IPS-NIHi11 (cell line): ENCODE measurements at regions not wholly inside any gene's neighbourhood (a gene's known extent, or its start where the extent isn't known, plus 50 kb on each side); places are given as distances from the start of the nearest gene placed in this dataset.
A peak's percentile ranks its signal among the peaks of the same experiment; 100 is the strongest.
"Not testable (repeated sequence)": the region's sequence is repeated elsewhere in the genome, so short reads cannot be mapped to it uniquely, and the experiment has no call there.

ENCODE experiments used
- DNase-seq: peaks from one replicate; pipeline ENCODE4 v3.0.0; 2012; ENCODE audit warnings: mixed read lengths, low spot score

- no peak for DNase-seq
Measured at GRCh38 chr5:42989190-42989589, 50.9 kb downstream of the ANXA2R start.

- DNase-seq = no peak
Measured at GRCh38 chr5:42988568-42988967, 51.6 kb downstream of the ANXA2R start.

DNA sequence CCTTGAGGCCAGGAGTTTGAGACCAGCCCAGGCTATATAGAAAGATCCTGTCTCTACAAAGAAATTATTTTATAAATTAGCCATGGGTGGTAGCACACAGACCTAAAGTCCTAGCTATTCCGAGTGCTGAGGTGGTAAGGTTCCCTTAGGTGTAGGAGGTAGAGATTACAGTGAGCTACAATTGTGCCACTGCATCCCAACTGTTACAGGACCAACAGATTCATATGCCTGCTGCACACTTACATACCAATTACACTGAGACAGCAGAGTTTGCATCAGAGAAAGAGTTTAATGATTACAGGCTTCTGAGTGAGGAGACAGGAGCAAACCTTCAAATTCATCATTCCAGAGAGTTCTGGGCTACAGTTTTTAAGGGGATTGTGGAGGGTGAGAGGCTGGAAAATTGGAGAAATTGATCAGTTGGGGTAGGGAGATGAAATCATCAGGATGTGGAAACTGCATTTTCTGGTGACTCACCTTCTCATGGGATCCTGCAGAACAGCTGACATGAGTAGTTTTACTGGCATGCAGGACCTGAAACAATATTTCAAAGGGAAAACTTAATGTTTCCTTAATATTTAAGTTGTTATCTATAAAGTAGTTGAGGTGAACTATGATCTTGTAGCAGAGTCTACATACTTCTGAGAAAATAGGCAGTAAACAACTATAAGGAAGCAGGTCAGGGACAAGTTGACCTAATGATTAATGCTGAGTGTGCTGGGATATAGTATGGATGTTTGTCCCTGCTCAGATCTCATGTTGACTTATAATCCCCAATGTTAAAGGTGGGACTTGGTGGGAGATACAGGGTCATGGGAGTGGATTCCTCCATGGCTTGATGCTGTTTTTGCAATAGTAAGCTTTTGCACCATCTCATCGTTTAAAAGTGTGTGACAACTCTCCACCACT, 54.7 kb downstream of the ANXA2R start:
- DNase-seq = no peak

GRCh38 chr5:42984307-42984706, 55.8 kb downstream of the ANXA2R start:
- DNase-seq = no peak

GRCh38 chr5:42982107-42982622, 58.0 kb downstream of the ANXA2R start:
- no peak for DNase-seq

DNA sequence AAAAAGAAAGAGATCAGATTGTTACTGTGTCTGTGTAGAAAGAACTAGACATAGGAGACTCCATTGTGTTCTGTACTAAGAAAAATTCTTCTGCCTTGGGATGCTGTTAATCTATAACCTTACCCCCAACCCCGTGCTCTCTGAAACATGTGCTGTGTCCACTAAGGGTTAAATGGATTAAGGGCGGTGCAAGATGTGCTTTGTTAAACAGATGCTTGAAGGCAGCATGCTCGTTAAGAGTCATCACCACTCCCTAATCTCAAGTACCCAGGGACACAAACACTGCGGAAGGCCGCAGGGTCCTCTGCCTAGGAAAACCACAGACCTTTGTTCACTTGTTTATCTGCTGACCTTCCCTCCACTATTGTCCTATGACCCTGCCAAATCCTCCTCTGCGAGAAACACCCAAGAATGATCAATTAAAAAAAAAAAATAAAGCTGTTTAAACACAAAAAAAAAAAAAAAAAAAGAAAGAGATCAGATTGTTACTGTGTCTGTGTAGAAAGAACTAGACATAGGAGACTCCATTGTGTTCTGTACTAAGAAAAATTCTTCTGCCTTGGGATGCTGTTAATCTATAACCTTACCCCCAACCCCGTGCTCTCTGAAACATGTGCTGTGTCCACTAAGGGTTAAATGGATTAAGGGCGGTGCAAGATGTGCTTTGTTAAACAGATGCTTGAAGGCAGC, 58.6 kb downstream of the ANXA2R start:
- not testable (repeated sequence) for DNase-seq

DNA sequence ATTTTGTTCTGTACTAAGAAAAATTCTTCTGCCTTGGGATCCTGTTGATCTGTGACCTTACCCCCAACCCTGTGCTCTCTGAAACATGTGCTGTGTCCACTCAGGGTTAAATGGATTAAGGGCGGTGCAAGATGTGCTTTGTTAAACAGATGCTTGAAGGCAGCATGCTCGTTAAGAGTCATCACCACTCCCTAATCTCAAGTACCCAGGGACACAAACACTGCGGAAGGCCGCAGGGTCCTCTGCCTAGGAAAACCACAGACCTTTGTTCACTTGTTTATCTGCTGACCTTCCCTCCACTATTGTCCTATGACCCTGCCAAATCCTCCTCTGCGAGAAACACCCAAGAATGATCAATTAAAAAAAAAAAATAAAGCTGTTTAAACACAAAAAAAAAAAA, 59.1 kb downstream of the ANXA2R start:
- not testable (repeated sequence) for DNase-seq

GRCh38 chr5:42980391-42980790, 59.7 kb downstream of the ANXA2R start:
- DNase-seq = not testable (repeated sequence)

DNA sequence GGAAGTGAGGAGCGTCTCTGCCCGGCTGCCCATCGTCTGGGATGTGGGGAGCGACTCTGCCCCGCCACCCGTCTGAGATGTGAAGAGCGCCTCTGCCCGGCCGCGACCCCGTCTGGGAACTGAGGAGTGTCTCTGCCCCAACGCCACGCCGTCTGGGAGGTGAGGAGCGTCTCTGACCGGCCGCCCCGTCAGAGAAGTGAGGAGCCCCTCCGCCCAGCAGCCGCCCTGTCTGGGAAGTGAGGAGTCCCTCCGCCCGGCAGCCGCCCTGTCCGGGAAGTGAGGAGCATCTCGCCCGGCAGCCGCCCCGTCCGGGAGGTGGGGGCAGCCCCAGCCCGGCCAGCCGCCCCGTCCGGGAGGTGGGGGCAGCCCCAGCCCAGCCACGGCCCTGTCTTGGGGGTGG, 60.9 kb downstream of the ANXA2R start:
- not testable (repeated sequence) for DNase-seq

DNA sequence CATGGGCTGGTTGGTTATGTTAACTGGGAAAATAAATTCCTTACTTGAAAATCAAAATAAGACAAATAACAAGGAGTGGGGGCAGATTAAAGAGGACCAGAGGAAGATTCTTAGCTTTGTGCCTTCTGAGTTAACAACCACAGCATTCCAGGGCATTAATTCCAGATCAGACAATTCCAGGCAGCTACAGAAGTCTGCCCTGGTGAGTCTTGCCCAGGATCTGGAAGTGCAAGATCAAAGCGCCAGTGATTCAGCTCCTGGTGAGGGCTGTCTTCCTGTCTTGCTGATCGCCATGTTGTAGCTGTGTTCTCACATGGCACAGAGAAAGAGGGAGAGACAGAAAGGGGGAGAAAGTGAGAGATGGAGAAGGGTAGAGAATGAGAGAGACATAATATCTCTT, 65.6 kb downstream of the ANXA2R start:
- no peak for DNase-seq

DNA sequence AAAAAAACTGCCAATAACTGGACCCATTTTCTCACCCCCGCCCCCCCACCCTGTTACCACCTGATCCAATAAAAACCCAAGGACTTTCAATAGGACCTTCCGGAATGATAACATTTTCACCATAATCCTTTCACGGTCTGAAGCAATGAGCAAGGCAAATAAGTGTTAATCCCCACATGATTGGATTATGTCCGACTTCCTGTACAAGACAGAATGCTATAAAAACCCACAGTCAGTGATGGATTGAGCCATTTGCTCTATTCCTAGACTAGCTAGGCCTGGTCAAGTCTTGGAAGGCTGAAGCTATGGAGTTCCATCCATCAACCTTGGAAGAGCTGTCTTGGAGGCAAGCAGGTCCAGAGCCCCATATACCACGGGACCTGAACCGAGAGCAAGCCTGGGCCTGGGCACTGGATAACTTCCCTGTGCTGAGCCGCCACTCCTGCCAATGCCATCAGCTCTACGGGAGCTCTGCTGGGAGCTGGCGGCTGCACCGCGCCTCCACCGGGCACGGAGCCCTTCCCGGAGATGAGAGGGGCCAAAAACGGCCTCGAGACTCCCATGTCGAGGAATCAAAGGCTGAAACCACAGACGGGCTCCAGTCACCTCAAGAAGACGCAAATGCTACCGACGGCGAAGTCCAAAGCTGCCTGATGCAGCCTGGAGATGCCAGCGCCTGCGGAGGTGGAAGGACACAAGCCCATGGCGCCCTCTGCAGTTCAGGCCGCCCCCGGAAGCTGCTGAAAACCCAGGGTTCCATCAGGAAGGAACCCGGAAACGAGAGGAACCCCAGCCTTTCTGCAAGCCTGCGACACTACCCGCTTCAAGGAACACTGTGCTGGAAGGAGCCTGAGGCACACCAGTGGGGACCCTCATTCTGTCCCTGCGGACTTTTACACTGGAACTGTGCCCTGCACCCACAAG, 69.2 kb downstream of the ANXA2R start:
- DNase-seq = peak; percentile 45

DNA sequence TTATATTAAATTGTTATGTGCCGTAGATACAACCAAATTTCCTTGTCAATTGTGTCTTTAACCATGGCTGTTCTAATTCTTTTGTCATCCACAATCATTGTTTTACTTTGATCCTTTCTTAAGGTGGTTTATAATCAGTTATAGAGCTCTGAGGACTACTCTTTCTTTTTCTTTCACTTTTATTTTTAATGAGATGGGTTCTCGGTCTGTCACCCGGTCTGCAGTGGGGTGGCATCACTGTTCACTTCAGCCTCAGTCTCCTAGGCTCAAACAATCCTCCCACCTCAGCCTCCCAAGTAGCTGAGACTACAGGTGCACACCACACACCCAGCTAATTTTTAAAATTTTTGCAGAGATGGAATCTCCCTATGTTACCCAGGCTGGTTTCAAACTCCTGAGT, 74.2 kb downstream of the ANXA2R start:
- DNase-seq = no peak

DNA sequence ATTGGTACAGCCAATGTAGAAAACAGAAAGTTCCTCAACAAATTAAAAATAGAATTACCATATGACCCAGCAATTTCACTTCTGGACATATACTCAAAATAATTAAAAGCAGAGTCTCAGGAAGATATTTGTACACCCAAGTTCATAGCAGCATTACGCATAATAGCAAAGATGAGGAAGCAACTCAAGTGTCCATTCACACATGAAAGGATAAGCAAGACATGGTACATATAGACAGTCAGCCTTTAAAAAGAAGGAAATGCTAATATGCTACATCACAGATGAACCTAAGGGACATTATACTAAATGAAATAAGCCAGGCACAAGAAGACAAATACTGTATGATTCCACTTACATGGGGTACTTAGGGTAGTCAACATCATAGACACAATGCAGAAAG, 76.7 kb downstream of the ANXA2R start:
- no peak for DNase-seq

- no peak for DNase-seq
Measured at GRCh38 chr5:42962124-42962523, 78.0 kb downstream of the ANXA2R start.

DNA sequence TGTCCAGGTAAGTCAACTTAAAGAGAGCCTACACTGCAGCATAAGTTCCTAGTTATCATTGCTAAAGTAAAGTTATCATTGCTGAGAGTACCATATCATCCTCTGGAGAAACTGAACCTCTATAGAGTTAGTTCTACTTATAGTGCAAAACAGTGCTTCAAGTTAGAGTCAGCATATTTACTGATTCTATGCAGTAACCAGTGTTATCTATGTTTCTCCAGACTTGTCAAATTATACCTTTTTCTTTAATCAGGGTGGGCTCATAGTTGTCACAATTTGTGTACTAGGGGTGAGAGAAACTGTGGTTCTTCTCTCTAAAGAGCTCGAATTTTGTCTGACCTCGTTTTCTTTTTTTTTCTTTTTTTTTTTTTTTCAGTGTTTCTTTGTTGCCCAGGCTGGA, 79.6 kb downstream of the ANXA2R start:
- DNase-seq = no peak

- DNase-seq = no peak
Measured at GRCh38 chr5:42956551-42956950, 83.6 kb downstream of the ANXA2R start.

DNA sequence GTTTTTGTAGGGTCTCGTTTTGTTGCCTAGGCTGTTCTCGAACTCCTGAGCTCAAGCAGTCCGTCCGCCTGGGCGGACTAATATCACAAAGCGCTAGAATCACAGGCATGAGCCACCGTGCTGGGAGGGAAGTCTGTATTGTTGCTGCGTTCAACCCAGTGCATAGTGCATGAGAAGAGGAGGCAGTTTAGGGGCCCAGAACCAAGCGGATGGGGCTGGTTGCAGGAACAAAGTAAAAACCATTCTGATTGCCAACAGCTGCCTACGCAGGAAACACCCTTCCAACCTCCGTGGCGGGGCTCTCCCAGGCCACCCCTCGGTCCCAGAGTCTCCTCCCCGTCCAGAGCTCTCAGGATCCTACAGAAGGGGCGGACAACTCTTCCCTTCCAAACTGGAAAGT, 87.1 kb downstream of the ANXA2R start:
- no peak for DNase-seq

- no peak for DNase-seq
Measured at GRCh38 chr5:42952578-42952974, 87.5 kb downstream of the ANXA2R start.

DNA sequence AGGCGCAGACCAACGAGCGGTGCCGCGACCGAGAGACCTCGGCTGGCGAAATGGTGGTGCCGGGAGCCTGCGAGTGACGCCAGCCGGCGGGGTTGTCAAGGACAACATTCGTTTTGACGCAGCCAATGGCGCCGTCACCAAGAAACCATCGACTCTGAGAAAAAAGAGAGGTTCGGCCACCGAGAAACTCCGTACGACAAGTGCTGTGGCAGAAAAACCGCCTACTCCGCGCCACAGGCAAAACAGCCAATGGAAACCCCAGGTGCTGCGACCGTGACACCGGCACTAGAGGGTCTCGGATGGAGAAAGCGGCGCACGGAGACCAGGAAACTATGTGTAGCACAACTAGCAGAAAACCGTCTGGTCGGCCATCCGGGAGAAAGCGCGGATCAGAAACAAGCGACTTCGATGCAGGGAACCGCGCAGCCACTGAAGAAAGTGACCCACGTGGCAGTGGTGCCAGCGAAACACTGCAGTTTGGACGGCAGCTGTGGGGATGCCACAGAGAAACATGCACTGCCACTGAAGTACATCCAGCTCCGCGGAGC, 88.8 kb downstream of the ANXA2R start:
- no peak for DNase-seq

GRCh38 chr5:42950456-42951292, 89.4 kb downstream of the ANXA2R start:
- DNase-seq = peak; percentile 35

- no peak for DNase-seq
Measured at GRCh38 chr5:42950116-42950455, 90.0 kb downstream of the ANXA2R start.
